Hematopoietic multipotent progenitor cell treated with erythropoietin and hydrocortisone succinate and interleukin-3 and kit ligand, for 6 days (in vitro differentiated cells): ENCODE measurements at regions not wholly inside any gene's neighbourhood (a gene's known extent, or its start where the extent isn't known, plus 50 kb on each side); places are given as distances from the start of the nearest gene placed in this dataset.
"Not testable (repeated sequence)": the region's sequence is repeated elsewhere in the genome, so short reads cannot be mapped to it uniquely, and the experiment has no call there.

ENCODE experiments used
- DNase-seq: peaks from one replicate; pipeline ENCODE4 v3.0.0-alpha.2; 2015

DNA sequence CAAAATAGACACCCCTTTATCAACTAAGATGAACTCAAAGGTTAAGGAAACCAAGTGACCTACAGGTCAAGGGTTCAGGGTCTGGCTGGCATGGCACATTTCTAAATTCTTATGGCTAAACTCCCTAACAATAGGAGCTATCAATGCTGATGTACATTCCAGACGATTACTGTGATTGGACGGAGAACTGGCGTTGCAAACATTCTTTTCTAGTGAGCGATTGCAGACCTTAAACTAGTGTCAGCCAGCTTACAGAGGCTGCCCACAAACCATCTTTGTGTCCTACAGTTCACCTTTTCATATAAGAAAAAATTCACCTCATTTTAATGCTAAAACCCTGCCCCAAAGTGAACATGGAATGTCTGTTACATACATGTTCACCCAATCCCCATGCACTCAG lies 382.9 kb downstream of the MAT2B start:
- no peak for DNase-seq

DNA sequence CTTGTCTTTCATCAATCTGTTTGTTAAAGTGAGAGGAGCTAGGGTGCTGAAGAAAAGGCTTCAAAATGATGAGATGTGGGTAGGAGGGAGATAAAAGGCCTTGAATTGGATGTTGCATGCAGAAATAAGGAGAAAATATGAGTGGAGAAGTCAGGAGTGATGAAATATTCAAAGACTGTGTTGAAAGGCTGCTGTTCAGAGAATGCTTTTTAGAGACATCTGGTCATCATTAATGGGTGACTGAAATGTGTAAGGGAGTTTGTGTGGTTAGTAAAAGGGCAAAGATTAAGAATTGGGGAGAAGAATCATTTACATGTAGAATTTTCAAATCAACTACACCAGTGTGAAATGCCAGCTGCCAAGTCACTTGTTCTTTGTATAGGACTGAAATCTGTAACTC lies 383.9 kb downstream of the MAT2B start:
- DNase-seq, result no peak

DNA sequence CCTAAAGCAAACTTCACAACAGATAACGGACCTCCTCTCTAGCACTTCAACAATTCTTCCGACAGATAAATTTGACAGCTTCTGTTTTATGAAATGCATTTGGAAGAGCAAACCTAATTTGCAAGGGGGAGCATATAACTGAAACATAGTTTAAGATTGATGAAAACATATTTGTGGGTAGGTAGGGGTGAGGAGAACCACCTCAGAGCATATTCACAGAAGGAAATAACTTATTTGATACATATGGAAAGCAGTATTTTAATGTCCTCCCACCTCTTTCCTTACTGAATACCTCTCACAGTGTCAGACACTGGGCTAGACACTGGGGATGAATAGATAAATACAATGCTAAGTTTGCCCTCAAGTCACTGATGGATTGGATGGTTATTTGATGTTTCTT lies 384.8 kb downstream of the MAT2B start:
- no peak for DNase-seq

DNA sequence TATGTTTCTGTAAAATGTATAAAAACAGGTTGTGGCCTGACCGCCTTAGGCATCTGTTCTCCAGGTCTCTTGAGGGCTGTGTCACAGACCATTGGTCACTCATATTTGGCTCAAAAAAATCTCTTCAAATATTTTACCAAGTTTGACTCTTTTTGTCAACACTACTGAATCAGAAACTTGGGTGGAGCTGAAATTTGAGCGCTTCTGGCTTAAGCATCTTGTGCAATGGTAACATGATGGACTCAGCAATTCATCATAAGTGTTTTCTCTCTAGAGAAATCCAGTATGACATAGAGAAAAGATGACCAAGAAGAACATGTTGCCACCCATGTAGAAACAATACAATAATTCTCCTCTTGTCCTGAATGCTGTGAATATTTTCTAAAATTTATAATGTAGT lies 387.9 kb downstream of the MAT2B start:
- DNase-seq, result no peak

DNA sequence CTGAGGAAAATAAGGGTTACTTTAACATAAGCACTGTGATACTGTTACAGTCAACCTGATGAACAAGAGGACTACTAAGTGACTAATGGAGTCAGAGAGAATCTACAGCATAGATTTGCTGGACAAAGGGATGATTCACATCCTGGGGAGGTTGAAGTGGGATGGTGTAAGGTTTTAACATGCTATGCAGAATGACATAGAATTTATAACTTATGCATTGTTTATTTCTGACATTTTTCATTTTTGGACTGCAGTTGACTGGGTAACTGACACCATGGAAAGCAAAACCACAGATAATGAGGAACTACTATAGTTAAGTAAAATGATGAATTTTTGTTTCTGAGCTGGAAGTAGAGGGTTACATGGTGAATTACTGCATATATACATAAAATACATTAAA lies 389.2 kb downstream of the MAT2B start:
- no peak for DNase-seq

DNA sequence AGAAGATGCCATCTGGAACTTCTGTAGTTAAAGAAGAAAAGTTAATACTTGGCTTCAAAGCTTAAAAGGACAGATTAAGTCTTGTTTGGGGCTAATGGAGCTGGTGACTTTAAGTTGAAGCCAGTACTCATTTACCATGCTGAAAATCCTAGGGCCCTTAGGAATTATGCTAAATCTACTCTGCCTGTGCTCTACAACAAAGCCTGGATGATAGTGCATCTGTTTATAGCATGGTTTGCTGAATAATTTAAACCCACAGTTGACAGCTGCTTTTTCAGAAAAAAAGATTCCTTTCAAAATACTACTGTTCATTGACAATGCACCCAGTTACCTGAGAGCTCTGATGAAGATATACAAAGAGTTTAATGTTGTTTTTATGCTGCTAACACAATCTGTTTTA lies 393.5 kb downstream of the MAT2B start:
- DNase-seq, result no peak

DNA sequence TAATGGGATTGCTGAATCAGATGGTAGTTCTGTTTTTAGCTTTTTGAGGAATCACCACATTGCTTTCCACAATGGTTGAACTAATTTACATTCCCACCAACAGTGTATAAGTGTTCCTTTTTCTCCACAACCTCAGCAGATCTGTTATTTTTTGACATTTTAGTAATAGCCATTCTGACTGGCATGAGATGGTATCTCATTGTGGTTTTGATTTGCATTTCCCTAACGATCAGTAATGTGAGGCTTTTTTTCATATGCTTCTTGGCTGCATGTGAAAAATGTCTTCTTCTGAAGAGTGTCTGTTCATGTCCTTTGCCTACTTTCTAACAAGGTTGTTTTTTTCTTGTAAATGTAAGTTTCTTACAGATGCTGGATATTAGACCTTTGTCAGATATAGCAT lies 402.4 kb downstream of the MAT2B start:
- DNase-seq, result not testable (repeated sequence)

DNA sequence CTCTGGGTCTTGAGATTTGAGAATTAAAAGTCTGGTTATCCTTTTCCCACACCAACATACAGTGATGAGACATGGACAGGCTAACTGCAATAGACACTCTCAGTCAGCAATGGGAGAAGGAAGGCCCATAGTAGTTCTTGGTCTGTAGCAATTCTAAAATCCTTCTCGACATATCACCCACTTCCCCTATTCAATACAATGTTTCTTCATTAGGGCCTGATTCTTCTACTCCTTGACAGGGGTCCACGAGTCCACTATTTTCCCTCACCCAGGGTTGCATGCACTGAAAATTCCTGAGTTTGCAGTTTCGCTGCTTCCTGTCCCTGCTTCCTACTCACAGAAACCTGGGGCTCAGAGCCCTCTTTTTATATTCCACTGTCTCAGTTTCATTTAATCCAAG lies 402.8 kb downstream of the MAT2B start:
- no peak for DNase-seq

DNA sequence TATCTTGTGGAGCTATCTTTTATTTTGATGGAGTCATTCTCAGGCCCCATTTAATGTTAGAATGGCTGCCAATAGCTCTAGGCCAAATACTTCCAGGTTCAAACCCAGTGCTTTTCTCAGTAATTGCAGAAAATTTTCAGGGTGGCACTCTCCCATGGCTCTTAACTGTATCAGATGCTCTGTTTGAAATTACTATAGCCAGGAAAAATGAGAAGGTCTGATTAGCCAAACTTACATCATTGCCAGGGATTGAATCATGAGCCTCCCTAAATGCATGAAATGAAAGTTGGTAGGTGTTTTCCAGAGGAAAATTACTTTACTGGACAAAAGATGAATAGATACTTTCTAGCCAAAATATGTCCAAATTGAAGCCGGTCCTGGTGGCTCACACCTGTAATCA lies 404.8 kb downstream of the MAT2B start:
- no peak for DNase-seq

DNA sequence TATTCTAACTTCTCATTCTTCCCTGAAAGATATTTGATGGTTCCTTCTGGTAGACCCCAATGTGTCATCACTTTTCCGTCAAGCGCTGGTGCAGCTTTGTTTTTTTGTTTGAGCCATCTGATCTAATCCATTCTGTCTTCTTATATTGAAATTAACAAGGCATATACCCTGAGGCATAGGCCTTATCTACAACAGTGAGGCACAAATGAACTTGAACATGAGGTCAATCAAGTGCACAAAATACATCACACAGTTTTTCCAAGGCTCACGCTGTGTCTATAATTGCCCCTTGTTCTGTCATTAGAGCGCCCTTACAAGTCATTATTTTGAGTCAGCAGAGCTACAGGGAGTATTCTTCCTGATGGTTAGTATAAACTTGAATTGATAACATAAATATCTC lies 406.6 kb downstream of the MAT2B start:
- no peak for DNase-seq

DNA sequence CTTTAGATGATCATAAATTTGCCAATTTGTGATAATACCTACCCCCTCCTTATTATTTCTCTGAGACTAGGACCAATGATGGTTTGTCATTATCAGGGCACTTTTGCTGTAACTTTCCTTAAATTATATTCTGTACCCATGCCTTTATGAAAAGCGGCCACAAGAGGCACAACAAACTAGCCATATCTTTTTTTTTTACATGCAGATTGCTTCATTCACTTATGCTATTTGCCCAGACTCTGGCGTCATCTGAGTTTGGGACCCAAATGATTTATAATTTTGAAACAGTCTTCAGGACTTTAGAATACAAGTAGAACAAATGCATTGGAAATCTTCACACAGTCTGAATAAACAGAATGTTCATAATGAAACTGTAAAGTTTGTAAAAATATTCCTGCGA lies 408.1 kb downstream of the MAT2B start:
- peak; percentile 74 for DNase-seq

DNA sequence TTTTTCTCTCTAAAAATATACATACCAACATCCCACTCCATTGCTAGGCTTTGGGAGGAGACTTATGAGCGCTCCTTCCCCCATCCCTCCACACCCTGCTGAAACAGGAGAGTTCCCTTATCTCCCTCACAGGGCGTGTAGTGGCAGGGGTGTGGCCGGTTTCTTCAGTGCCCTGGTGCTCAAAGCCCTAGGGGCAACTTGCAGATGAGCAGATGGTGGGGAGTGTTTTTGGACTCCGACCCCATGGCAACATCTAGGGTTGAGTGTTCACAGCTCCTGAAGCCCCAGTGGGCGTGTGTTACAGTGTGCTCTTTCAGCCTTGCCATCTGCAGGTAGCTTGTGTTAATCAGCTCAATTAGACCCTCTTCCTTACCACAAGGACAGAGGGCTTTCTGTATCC lies 409.5 kb downstream of the MAT2B start:
- DNase-seq, result peak; percentile 93

DNA sequence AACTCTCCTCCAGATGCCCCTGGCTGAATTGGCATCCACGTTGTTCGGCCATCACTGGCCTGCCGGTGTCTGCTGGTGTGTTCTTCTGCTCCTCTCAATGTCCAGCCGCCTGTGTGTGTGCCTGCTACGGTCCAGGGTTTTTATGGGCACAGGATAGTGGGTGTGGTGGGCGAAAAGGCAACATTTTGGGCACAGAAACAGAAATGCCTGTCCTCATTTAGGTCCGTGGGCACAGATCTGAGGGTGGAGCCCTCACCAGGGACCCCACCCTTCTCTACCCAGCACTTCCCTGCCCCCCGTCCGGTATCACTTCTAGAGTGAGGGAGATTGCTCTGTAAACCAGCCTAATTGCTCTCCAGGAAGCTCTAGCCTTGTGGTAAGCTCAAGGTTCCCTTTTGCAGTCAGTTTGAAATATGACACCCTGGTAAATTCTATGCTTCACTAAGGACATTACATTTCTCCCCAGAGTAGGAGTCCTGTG lies 410.1 kb downstream of the MAT2B start:
- peak; percentile 81 for DNase-seq

DNA sequence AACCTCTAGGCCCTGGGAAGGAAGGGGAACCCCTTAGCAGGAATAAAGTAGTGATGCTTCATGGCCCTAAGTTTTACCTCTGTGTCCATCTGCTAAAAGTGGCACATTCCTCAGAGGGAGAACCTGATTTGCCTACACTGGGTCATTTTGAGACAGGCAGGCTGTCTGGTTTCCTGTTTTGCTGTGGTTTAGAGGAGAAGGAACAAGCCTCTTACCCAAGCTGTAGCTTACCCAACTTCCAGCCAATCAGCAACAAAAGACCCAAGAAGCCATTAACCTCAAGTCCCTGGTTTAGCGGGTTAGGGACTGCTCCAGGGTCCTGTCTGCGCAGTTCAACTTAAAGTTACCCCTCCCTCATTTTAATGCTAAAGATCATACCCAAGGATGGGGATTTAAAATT lies 411.0 kb downstream of the MAT2B start:
- peak; percentile 81 for DNase-seq

DNA sequence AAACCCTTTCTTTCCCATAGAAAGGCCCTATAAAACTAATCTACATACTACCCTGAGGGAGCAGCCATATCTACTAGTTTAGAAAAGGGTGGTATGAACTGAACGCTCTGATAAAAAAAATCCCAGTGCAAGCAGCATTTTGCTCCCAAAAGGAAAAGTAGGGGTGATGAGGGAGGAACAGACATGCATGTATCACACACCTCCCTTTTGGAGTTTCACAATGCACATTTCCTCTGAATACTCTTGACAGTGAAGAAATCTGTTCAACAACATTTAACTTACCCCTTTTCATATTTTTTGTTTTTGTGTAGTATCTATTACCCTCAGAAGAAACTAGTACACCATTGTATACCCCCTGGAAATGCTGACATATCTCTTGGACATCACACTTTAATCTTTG lies 411.4 kb downstream of the MAT2B start:
- DNase-seq, result peak; percentile 54

DNA sequence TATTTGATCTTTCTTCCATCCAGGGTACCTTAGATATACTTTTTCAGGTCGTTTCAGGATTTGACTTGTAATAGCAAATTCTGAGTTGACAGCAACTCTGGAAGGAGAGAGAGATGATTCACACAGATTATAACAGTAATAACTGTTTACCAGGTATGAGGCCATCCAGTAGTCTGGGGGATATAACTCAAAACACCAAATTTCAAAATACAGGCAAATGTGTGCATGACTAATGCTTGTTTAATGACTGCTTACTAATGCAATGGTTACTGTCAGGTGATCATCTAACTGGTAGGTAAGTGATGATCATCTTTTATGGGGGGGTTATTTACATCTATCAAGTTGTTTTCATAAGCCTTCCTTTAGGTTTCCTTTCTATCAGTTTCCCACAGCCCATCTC lies 412.3 kb downstream of the MAT2B start:
- no peak for DNase-seq

DNA sequence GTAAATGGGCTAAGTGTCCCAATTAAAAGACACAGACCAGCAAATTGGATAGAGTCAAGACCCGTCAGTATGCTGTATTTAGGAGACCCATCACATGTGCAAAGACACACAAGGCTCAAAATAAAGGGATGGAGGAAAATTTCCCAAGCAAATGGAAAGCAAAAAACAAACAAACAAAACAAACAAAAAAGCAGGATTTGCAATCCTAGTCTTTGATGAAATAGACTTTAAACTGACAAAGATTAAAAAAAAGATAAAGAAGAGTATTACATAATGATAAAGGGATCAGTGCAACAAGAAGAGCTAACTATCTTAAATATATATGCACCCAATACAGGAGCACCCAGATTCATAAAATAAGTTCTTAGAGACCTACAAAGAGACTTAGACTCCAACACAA lies 429.6 kb downstream of the MAT2B start:
- DNase-seq, result not testable (repeated sequence)

DNA sequence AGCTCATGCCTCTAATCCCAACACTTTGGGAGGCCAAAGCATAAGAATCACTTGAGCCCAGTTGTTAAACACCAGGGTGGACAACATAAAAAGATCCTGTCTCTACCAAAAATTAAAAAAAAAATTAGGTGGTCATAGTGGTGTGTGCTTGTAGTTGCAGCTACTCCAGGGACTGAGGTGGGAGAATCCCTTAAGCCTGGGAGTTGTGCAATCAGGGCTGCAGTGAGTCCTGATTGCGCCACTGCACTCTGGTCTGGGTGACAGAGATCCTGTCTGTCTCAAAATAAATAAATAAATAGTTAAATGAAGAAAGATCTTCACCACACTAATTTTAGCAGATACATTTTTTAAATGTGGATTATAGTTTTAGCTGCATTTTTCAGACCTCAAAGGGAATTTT lies 433.2 kb downstream of the MAT2B start:
- DNase-seq, result peak; percentile 27

DNA sequence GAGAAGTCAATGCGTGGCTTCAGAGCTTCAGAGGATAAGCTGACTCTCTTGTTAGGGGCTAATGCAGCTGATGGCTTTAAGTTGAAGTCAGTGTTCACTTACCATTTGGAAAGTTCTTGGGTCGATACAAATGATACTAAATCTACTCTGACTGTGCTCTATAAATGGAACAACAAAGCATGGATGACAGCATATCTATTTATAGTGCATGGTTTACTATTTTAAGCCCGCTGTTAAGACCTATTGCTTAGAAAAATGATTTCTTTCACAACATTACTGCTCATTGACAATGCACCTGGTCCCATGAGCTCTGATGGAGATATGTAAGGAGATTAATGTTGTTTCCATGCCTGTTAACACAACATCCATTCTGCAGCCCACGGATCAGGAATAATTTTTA lies 435.7 kb downstream of the MAT2B start:
- no peak for DNase-seq

DNA sequence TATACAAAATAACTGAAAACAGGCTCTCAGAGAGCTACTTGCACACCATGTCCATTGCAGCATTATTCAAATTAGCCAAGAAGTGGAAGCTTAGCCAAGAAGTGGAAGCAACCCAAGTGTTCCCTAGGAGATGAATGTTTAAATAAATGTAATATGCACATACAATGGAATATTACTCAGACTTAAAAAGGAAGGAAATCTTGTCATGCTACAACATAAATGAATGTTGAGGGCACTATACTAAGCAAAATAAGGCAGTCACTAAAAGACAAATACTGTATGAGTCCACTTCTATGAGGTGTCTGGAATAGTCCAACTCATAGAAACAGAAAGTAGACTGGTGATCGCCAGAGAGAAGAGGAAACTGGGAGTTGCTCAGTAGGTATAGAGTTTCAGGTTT lies 438.1 kb downstream of the MAT2B start:
- DNase-seq, result no peak

DNA sequence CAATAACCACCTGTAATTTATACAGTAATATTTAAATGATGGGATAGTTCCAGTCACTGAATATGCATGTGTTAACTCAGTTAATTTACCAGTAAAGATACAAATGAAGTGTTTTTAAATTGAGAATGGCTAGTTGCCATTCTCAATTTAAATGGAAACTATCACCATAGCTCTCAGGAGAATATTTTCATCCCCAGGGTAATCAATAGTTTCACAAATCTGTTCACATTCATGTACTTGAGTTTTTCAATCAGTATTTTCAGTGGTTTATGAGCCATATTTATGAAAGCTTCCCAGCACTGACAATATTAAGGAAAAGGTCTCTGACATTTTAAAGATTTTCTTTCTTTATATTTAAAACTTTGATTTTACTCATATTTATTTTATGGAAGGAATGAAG lies 439.3 kb downstream of the MAT2B start:
- DNase-seq, result no peak

DNA sequence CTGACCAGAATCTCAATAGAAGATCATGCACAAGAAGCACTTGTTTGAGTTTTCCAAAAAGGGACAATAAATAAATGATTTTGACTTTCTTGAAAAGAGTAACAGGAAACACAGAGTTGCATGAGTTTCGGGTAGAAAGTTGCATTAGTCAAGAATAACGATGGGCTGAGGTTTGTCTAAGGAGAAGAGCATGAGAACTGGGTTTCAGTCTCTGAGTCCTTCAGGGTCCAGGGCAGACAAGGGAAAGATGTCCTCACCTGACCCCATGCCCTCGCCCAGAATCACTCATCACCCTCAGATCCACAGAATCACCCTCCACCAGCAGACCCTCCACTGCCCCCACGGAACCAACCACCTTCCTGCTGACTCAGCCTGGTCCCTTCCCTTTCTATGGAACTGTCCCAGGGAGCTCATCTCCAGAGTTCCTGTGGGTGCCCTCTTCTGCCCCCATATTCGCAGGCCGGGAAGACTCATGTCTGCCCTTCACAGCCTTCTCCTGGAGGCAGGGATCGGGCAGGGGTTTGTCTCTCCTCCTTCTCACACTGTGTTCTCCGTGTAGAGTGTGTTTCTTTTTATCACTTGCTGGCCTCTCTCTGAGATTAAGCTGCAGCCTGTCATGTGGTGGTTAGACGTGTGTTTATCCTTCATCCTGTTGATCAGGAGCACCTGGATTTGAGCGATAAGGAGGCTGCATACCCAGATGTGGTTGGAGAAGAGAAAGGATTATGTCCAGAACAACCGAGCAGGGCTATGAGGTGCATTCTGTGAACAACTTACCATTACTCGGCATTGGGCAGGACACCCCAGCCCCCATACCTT lies 442.6 kb downstream of the MAT2B start:
- DNase-seq, result no peak

DNA sequence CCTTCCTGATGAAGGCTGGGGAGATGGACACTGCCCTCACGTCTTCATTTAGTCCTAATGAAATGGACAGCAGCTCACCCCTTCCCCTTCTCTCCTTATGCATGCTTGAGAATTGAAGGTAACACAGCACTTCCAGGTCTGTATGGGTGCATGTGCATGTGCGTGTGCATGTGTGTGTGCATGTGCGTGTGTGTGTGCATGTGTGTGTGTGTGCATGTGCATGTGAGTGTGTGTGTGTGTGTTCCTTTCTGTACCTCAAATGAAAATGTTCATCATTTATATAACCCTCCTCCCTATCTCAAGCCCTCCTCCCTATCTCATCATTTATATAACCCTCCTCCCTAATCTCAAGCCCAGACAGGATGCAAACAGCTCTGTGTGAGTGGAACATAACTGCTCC lies 444.8 kb downstream of the MAT2B start:
- no peak for DNase-seq

DNA sequence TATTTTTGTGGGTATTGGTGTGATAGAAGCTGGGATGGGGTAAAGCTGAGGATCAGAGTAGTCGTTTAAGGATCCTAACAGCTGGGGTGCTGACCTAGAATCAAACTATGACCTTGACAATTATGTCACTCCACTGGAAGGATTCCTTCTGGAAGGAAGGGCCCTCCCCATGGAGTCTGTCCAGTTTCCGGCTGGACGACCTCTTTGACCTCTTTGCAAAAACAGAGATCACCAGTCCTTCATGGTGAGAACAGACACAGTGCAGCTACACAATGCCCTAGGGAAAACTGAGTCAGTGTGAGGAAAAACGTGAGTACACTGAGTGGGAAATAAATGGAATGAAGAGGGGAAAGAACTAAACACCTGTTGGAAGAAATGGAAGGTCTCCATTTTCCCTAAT lies 445.6 kb downstream of the MAT2B start:
- DNase-seq, result no peak

DNA sequence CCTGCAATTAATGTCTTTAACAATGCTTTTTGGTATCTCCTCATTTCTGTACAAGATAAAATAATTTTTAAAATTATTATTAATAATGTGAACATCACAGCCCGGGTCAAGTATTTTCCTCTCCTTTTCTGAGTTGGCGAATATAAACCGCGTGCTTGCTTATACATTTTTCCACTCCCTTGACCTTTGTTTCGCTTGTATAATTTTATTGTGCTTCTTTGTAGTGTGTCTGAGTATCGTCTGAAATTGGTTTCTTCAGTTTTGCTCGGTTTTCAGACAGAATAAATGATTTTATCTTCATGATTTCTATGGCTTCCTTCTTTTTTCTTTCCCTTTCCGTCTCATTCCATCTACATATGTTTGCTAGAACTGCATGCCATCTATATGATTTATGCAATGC lies 448.5 kb downstream of the MAT2B start:
- no peak for DNase-seq
